Upper lobe of left lung (tissue), 4 donors: ENCODE measurements at regions not wholly inside any gene's neighbourhood (a gene's known extent, or its start where the extent isn't known, plus 50 kb on each side); places are given as distances from the start of the nearest gene placed in this dataset.

Experiments used
- CTCF ChIP-seq, 6 experiments: fragments of 450-650 bp in 4 of 6; fragments of 200-600 bp in 2 of 6; sonication (generic) in 2 of 6; IDR thresholded peaks; one replicate each; pipeline ENCODE4 v1.5.1; 2016 to 2019; ENCODE audit warnings: antibody characterized with exemption in 6 of 6
- EP300 ChIP-seq, 4 donors: sonication (generic); formaldehyde crosslinking; IDR thresholded peaks; one replicate each; pipeline ENCODE4 v1.5.1; 2017; ENCODE audit warnings: antibody characterized with exemption in 4 of 4, control low read depth in 2 of 4
- POLR2AphosphoS5 ChIP-seq, 2 donors: sonication (generic); formaldehyde crosslinking; IDR thresholded peaks; one replicate each; pipeline ENCODE4 v1.5.1; 2017; ENCODE audit warnings: antibody characterized with exemption in 2 of 2

GRCh38 chr18:6478121-6478520 lies 63.4 kb upstream of the L3MBTL4 start:
- TF ChIP-seq CTCF (IDR thresholded peaks at IDR 0.05) (no peak), POLR2AphosphoS5 (IDR thresholded peaks at IDR 0.05) (no peak), EP300 (IDR thresholded peaks at IDR 0.05) (no peak)
